HCT116 (cell line): ENCODE measurements at regions not wholly inside any gene's neighbourhood (a gene's known extent, or its start where the extent isn't known, plus 50 kb on each side); places are given as distances from the start of the nearest gene placed in this dataset.

Experiments
- EZH2phosphoT487 ChIP-seq: fragments of 200-600 bp; IDR thresholded peaks from 2 replicates; pipeline ENCODE4 v1.6.1; 2018; ENCODE audit warnings: antibody characterized with exemption, borderline replicate concordance
- POLR2A ChIP-seq: IDR thresholded peaks from 2 replicates; pipeline ENCODE4 v1.7.0; 2011; ENCODE audit warnings: borderline replicate concordance; ENCODE audit not compliant: insufficient read depth, insufficient read length; ENCODE audit errors: extremely low read depth
- POLR2AphosphoS5 ChIP-seq: IDR thresholded peaks from 2 replicates; pipeline ENCODE4 v1.6.1; 2011; ENCODE audit warnings: mild to moderate bottlenecking, low read depth, low read length, moderate library complexity
- SRF ChIP-seq: IDR thresholded peaks from 2 replicates; pipeline ENCODE4 v1.6.1; 2012; ENCODE audit warnings: low read depth
- TCF7L2 ChIP-seq: IDR thresholded peaks from 2 replicates; pipeline ENCODE4 v1.7.0; 2011; ENCODE audit warnings: borderline replicate concordance, inconsistent platforms; ENCODE audit not compliant: insufficient read depth, insufficient read length; ENCODE audit errors: extremely low read depth
- YY1 ChIP-seq: IDR thresholded peaks from 2 replicates; pipeline ENCODE4 v1.6.1; 2011; ENCODE audit warnings: low read length, low read depth, moderate library complexity, mild to moderate bottlenecking; ENCODE audit not compliant: insufficient replicate concordance; ENCODE audit errors: extremely low read depth
- TF ChIP-seq, protein P1 (sequence below), 3 experiments: fragments of 200-600 bp in 1 of 3; sonication (generic) in 1 of 3; IDR thresholded peaks in 2 of 3; conservative IDR thresholded peaks in 1 of 3; 2 replicates each; pipeline ENCODE4 v1.5.1; 2012 to 2017; ENCODE audit warnings: low read depth in 2 of 3, low read length in 2 of 3, antibody characterized with exemption in 1 of 3, borderline replicate concordance in 1 of 3, control low read depth in 1 of 3, mild to moderate bottlenecking in 1 of 3, mixed read lengths in 1 of 3, mixed run types in 1 of 3, moderate library complexity in 1 of 3; ENCODE audit not compliant: insufficient read depth in 1 of 3
- TF ChIP-seq, protein P2 (sequence below): IDR thresholded peaks from 2 replicates; pipeline ENCODE4 v1.6.1; 2012
- TF ChIP-seq, protein P3 (sequence below): IDR thresholded peaks from 2 replicates; pipeline ENCODE4 v1.6.1; 2011; ENCODE audit warnings: mild to moderate bottlenecking, low read length, moderate library complexity; ENCODE audit not compliant: insufficient replicate concordance; ENCODE audit errors: extremely low read depth
- TF ChIP-seq, protein P4 (sequence below): IDR thresholded peaks from 2 replicates; pipeline ENCODE4 v1.6.1; 2012

DNA sequence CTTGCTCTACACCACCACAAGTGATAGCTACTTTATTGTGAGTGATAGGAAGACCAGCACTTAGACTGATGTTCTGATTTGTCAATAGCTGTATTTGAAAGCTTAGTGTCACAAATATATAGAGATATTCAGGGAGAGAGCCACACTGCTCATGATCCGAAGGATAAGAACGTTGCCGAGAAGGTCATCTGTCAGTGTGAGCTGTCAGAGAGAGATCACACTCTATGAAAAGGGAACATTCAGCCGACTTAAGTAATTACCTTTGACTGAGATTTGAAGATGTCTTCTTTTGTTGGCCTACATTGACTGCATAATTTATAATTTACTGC, 322.6 kb downstream of the TFEC start:
- no peak for TF ChIP-seq TCF7L2
- TF ChIP-seq, protein P1, sequence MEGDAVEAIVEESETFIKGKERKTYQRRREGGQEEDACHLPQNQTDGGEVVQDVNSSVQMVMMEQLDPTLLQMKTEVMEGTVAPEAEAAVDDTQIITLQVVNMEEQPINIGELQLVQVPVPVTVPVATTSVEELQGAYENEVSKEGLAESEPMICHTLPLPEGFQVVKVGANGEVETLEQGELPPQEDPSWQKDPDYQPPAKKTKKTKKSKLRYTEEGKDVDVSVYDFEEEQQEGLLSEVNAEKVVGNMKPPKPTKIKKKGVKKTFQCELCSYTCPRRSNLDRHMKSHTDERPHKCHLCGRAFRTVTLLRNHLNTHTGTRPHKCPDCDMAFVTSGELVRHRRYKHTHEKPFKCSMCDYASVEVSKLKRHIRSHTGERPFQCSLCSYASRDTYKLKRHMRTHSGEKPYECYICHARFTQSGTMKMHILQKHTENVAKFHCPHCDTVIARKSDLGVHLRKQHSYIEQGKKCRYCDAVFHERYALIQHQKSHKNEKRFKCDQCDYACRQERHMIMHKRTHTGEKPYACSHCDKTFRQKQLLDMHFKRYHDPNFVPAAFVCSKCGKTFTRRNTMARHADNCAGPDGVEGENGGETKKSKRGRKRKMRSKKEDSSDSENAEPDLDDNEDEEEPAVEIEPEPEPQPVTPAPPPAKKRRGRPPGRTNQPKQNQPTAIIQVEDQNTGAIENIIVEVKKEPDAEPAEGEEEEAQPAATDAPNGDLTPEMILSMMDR (IDR thresholded peaks at IDR 0.05 in 2 of 3, conservative IDR thresholded peaks at IDR 0.05 in 1 of 3; ENCODE audit: borderline replicate concordance in 1 of 3, insufficient read depth in 1 of 3, low read depth in 2 of 3, low read length in 2 of 3), result no peak
- no peak for TF ChIP-seq POLR2A
- TF ChIP-seq, protein P2, sequence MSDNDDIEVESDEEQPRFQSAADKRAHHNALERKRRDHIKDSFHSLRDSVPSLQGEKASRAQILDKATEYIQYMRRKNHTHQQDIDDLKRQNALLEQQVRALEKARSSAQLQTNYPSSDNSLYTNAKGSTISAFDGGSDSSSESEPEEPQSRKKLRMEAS, result no peak
- TF ChIP-seq, protein P3, sequence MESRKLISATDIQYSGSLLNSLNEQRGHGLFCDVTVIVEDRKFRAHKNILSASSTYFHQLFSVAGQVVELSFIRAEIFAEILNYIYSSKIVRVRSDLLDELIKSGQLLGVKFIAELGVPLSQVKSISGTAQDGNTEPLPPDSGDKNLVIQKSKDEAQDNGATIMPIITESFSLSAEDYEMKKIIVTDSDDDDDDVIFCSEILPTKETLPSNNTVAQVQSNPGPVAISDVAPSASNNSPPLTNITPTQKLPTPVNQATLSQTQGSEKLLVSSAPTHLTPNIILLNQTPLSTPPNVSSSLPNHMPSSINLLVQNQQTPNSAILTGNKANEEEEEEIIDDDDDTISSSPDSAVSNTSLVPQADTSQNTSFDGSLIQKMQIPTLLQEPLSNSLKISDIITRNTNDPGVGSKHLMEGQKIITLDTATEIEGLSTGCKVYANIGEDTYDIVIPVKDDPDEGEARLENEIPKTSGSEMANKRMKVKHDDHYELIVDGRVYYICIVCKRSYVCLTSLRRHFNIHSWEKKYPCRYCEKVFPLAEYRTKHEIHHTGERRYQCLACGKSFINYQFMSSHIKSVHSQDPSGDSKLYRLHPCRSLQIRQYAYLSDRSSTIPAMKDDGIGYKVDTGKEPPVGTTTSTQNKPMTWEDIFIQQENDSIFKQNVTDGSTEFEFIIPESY, result no peak
- TF ChIP-seq, protein P4, sequence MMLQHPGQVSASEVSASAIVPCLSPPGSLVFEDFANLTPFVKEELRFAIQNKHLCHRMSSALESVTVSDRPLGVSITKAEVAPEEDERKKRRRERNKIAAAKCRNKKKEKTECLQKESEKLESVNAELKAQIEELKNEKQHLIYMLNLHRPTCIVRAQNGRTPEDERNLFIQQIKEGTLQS, result no peak
- TF ChIP-seq SRF, result no peak
- TF ChIP-seq POLR2AphosphoS5, result no peak
- TF ChIP-seq YY1, result no peak
- TF ChIP-seq EZH2phosphoT487, result no peak
